Cardiac fibroblast (primary cell): ENCODE measurements at regions not wholly inside any gene's neighbourhood (a gene's known extent, or its start where the extent isn't known, plus 50 kb on each side); places are given as distances from the start of the nearest gene placed in this dataset.

Experiments
- DNase-seq, 2 donors: peaks; one replicate each; pipeline versions ENCODE4 v3.0.0 to v3.0.0-alpha.2; 2010; ENCODE audit warnings: low read depth in 2 of 2
- H3K4me3 ChIP-seq, 2 donors: replicated peaks in 1 of 2; 1 replicate in 1 of 2; 2 replicates in 1 of 2; pipeline ENCODE4 v1.5.1; 2011; ENCODE audit warnings: low read depth in 2 of 2, low read length in 2 of 2, mild to moderate bottlenecking in 2 of 2, moderate library complexity in 1 of 2
- CTCF ChIP-seq: IDR thresholded peaks from one replicate; pipeline ENCODE4 v1.5.1; 2011; ENCODE audit warnings: low read depth, mild to moderate bottlenecking, low read length, inconsistent platforms

- no peak overlapping the region for H3K4me3 ChIP-seq
- no peak for TF ChIP-seq CTCF
- no peak for DNase-seq
Observed at GRCh38 chr2:188187726-188188125, 103.9 kb upstream of the GULP1 start.

- no peak overlapping the region for H3K4me3 ChIP-seq
- TF ChIP-seq CTCF = no peak
- peak in 1 of 2 donors; percentile 14 for DNase-seq
Observed at GRCh38 chr2:188189356-188189755, 102.3 kb upstream of the GULP1 start.

- no peak for TF ChIP-seq CTCF
- H3K4me3 ChIP-seq = no peak overlapping the region
- peak in 1 of 2 donors; percentile 24 for DNase-seq
Observed at GRCh38 chr2:188193230-188193629, 98.4 kb upstream of the GULP1 start.

GRCh38 chr2:188196343-188197008, 95.2 kb upstream of the GULP1 start:
- H3K4me3 ChIP-seq = no peak overlapping the region
- peak; percentile 70 to 80 for DNase-seq
- no peak for TF ChIP-seq CTCF

GRCh38 chr2:188199716-188200128, 92.0 kb upstream of the GULP1 start:
- peak; percentile 59 to 88 for DNase-seq
- H3K4me3 ChIP-seq = no peak overlapping the region
- no peak for TF ChIP-seq CTCF

GRCh38 chr2:188201639-188202038, 90.0 kb upstream of the GULP1 start:
- no peak for TF ChIP-seq CTCF
- H3K4me3 ChIP-seq = no peak overlapping the region
- DNase-seq = no peak

GRCh38 chr2:188202777-188203176, 88.9 kb upstream of the GULP1 start:
- TF ChIP-seq CTCF = no peak

More at GRCh38 chr2:188202777-188203176, 88.9 kb upstream of the GULP1 start:
- no peak overlapping the region for H3K4me3 ChIP-seq
- no peak for DNase-seq
